GM21381 (cell line): ENCODE measurements at regions not wholly inside any gene's neighbourhood (a gene's known extent, or its start where the extent isn't known, plus 50 kb on each side); places are given as distances from the start of the nearest gene placed in this dataset.

Experiments
- ATAC-seq: cut with Tn5 transposase; IDR thresholded peaks from one replicate; pipeline ENCODE4 v1.9.1; 2021; ENCODE audit warnings: mild to moderate bottlenecking, moderate library complexity; ENCODE audit not compliant: unreplicated experiment

DNA sequence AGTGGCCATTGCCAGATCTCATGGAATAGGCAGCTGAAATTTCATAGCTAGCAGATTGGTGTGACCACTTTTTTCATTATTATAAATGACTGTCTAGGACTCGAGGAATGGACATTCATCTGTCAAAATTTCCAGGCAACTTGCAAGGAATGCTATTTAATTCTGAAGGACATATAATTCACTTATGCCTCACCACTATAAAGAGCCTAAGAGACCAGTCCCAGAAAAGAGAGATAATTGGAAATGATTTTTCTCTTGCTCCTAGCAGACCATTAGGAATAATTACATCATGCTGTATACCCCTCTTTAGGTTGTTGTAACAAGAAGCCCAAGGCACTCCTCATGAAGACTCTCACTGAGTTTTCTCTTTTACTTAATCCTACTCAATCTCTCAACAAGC is 557.4 kb upstream of the RAB6C start:
- no peak for ATAC-seq

DNA sequence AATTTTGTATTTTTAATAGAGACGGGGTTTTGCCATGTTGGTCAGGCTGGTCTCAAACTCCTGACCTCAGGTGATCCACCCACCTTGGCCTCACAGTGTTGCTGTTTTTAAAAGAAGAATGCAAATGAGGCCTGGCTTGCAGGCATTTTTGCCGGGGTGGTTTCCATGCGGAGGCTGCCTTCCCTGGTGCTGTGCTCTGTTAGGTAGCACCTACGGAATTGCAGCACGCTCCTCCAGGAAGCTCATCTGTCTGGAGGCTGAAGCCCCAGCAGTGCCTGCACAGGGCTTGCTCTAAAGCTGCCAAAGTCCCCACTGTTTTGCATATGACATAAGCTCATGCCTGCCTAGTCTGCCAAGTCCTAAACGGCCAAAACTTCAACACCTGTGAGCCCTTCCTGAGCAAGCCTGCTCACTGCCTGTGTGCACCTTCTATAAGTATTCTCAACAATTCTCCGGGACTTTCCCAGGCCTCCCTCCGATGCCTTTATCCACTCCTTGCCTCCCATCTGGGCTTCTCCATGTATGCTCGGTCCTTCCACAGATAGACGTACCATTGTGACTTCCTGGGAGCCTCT is 551.3 kb upstream of the RAB6C start:
- ATAC-seq = no peak

DNA sequence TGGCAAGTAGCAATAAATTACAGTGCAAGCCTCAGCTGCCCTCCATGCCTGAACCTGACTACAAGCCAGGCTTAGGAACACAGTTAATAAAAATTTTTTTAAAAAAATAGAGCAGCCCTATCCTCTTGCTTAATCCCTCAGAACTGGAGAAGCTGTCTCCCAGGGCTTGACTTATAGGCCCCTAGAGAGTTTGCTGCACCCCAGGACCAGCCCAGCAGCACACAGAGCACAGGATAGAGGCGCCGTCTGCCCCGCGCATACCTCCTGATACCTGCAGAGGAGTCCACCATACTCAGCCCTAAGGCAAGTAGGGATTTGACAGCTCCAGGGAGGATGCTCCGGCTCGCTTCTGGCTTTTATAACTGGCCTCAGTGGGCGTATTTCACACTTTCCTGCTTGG is 548.6 kb upstream of the RAB6C start:
- ATAC-seq = no peak

DNA sequence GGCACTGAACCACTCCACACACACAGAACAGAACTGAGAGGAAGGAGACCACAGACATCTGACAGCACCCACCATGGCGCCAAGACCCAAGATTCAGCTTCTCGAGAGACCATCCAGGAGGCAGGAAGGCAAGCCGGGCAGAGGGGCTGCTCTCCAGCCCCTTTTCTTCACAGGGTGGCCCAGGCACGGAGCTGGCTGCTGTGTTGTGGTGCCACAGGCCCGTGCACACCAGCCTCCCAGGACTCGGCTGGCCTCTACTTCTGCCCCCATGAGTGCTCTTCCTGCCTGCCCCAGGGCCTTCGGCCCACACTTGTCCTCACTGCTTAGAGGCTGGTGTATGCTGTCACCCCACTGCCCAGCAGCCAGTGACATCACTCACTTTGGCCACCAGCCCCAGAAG is 547.6 kb upstream of the RAB6C start:
- no peak for ATAC-seq

DNA sequence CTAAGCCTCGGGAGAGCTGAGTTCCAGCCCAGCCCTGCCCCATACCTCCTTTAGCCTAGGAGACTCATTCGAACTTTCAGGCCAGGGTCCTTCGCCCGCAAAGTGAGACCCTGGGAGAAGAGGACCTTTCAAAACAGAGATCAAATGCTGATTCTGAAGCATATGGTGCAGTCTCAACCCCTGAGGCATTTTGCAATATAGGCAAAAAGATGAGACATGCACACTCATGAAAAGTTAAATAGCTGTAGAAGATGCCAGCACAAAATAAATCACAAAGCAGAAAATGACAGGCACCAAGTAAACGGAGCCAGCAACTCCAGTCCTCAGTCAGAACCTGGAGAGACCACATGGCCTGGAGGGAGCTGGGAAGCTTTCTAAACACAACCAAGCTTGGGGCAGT is 542.7 kb upstream of the RAB6C start:
- no peak for ATAC-seq

DNA sequence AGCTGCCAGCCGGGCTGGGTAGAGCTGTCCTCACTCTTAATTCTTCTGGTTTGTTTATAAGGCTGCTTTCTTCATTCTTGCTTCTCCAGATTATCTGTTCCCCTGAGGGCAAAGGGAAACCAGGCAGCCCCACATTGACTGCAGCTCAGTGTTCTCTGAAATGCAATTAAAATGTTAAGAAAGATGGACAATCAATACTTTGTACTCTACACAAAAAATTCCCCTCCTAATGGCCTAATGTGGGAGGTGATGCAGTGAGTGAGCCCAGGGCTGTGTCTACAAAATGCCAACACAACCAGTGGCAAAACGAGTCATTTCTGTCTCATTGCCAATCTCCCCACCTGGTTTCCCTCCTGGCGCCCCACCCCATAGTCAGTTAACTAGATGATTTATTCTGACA is 541.7 kb upstream of the RAB6C start:
- ATAC-seq = no peak

DNA sequence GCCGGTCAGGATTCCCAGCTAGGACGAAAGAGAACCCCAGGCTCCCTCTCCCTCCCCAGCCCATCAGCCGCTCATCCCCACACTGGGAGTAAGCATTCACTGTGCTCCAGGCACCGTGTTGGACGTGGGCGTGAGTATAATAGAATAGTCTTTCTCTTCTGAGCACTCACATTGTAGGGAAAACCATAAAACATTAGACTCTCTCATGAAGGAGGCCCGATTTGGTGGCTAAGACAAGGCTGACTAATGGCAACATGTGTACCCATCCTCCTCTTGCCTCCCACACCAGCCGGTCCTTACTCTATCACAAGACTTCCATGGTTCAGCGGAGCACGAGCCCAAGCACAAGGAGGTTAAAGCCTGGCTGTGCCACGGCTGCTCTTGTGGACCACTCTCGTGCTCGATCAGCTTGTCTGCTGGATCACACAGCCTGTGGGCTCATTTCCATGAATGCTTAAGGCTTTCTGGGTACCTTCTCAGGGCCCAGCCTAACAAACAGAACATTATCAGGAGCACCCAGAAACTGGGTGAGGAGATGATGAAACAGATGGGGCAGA is 540.9 kb upstream of the RAB6C start:
- no peak for ATAC-seq

DNA sequence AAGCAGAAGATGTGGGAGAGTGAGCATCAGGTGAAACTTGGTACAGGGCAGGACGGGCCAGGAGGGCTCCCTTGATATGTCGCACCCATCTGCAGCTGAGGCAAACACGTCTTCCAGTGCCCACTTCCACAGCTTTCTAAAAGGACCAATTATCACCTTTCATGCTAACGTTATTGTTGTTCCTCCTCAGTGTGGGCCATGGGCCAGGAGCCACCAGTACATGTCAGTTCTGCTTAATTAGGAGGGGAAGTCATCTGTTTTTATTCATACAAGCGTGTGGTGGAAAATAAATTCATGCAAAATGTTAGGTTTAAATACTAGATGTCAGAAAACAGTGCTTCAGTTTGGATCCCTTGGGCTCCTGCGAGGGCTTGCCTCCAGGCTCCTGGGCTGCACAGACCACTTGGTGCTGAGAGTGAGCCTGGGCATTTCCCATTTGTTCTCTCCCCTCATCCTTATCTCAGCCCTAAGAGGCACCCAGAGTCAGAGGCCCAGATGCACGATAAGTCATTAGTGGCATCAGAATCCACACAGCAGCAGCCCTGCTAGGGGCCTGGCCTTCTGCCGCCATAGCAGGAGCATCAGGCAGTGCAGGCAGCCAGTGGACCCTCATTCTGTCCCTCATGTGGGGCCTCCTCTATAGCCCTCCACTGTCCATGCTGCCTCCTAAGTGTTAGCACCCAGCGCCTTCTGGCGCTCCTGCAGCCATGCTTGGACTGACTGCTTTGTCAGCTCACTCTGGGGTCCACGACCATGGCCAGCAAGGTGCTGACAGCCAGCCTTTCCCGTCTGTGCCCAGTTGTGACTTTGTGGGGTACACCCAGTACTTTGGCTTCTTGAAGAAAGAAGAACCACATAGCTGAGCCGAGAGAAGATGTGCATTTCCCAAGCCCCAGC is 539.8 kb upstream of the RAB6C start:
- no peak for ATAC-seq

DNA sequence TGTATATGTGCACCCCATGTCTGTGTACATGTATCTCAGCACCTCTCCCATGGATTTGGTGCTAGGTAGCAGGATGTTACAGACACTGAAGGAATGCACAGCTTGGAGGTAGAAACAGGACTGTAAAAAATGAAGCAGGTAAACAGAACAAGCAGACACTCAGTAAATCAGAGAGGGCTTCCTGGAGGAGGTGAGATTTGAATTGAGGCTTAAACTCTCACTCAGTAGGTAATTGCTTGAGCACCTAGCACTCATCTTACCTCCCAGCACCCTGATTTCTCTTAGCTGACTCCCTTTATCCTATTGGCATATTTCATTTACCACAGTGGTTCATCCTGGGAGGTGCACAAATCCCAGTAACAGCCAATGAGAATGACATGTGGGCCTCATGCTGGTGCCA is 537.9 kb upstream of the RAB6C start:
- no peak for ATAC-seq

DNA sequence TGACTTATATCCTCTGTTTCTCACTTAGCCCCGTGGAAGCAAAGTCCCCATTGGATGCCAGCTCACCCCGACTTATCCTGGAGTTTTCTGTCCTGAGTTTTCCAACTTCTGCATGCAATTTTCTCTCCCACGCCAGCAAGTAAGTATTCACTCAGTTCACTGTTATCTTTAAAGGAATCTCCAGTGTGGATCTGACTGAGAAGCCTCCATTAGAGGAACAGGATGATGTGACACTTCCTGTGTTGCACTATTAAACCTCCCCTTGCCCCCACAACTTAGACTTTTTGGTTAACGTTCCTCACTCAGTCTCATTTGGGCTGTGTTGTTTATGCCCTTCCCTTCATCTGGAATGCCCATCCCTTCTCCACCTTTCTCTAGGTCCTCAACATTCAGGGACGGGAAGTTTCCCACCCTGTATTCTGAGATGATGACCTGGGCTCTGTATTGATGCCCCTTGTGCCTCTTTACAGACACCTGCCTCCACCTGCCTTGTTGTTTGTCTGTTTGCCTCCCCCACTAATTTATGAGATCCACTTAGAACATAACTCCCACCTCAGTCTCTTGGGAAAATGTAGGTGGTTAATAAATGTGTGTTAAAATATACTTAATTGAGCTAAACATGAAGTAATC is 536.1 kb upstream of the RAB6C start:
- ATAC-seq = no peak

DNA sequence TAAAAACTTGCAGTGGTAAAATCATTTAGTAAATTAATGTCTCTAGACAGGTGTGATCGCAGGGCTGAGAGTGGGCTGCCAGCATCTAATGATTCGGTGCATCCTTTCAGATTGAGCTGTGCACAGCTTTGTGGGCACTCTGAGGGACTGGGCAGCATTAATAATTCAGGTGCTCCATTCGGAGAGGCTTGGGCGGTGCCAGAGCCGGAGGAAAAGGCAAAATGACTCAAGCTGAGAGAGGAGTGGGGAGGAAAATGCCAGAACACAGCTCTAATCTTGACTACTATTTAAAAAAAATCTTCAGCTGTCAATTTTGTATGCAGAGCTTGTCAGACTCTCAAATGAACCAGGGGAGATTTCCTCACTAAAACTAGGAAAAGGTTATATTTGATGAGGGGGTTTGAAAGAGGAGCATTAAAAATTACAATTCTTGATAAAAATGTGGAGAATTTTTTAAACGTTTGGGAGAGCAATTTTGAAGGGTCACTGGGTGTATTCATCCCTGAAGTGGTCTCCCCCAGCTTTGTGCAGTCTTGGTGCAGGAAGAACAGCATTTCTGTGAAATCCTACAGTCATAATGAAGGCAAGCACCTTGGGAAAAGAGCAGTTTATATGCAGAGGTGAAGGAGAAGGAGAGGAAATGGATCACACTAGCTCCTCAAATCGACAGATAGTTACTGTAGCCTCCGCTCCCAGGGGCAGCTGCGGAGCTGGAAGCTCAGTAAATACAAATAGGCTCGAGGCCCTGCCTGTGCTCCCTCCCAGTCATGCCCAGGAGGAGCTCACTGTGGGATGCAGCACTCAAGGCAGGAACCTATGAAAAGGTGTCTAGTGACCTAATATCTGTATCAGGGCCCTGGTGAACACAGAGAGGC is 535.4 kb upstream of the RAB6C start:
- no peak for ATAC-seq

DNA sequence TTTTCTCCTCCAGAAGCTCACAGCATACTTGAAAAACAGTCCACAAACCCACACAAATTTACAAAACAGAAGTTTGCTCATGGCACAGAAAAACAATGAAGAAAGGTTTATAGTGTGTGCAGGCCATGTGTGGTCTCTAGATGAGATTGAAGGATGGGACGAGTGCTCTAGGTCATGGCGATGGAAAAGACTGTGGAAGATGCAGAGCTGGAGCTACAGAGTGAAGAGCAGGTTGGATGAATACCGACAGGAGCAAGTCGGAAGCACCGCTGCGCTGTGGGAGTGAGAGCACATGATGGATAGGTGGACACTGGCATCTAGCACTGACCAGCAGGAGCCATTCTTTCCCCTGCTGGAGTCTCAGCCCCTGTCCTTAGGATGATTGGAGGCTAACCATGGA is 534.7 kb upstream of the RAB6C start:
- ATAC-seq = no peak

DNA sequence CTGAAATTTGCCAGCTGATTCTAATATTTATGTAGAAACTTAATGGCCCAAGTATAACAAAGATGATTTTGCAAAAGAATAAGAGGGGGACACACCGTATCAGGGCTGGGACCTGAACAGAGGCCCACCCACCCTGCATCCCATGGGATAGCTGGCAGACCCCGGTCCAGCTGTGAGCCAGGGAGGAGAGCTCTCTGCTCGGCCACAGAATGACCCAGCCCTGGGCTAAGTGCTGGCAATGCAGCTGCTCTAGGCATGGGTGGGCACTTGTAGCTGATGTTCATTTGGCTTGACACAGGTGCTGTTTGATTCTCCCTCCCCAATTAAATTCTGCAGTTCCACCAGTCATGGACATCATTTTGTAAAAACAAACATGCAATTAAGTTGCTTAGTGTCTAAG is 522.8 kb upstream of the RAB6C start:
- ATAC-seq = no peak

DNA sequence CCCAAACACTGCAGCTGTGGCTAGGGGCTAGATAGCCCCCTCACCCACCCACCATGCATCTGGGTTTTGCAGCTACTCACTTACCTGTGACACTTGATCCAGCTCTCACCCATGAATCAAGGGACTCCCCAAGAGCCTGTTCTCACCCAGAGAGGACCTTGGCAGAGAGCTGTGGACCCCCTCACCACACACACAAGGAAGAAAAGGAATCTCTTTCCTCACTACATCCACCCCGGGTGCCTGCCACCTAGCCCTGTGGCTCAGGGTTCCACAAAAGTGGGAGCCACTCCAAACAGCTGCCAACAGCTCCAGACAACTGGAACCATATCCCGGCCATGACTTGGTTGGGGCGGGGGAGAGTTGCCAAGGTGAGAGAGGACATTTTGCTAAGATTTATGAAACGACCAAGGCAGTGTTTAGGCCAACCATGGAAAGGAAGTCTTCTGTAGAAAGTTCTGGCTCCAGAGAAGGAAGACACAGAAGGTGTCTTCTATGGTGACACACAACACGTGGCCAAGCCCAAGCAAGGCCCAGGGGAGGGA is 522.1 kb upstream of the RAB6C start:
- no peak for ATAC-seq

DNA sequence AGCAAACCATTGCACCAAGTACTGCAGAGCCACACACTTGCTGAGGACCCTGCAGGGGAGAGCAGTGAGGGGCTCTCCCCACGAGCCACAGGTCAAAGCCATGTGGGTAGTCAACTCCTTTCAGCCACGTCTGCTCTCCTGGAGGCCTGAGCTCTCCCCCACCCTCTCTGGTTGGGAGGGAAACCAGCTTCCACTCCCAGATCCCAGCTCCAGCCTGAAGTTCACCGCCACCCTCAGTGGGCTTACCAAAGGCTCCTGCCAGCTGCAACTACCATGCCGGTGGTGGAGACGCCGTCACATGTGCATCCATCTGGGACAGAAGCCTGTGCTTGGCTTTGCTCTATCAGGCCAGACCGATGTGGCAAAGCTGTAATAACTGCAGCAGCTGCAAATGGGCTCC is 521.5 kb upstream of the RAB6C start:
- no peak for ATAC-seq

DNA sequence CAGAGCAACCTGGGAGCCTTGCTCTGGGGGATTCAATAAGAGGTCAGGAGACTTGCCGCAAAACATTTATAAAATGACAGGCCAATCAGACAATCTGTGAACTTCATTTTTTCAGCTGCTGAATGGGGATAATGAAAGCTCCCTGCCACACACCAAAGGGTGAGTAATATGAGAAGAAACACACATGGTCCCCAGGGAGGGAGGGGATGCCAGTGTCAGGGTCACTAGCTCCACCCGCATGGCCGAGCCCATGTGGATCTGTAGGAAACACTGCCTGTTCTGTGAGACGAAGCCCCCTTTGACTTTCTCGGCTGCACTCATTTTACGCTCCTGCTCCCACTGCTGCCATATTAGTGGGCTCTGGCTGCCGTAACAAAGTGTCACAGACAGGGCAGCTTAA is 521.0 kb upstream of the RAB6C start:
- no peak for ATAC-seq

DNA sequence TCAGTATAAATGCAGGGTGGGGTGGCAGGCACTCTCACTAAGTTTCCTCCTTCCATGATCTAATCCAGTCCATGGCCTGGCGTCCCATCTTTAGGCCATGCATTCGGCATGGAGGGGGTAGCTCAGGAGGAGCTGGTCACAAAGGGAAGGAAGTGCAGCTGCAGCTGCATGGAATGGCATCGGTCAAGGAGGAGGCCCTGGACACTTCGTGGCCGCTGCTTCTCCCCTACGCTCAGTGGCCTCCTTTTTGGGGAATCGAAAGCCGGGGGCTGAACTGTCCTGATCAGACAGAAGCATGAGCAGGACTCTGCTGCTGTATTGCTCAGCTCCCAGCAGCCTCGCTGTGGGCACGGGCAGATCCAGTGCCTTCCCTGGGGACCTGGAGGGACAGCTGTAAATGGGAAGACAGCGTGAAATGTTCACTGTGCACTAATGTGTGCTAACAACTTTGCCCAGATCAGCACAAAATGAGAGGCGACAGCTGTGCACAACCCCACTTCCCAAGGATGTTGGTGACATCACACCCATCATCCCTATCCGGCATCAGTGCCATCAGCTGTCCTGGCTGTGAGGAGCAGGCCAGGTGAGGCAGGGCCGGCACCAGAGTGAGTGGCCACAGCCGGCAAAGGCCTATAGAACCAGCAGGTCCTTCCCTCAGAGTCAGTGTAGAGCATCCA is 520.1 kb upstream of the RAB6C start:
- no peak for ATAC-seq

DNA sequence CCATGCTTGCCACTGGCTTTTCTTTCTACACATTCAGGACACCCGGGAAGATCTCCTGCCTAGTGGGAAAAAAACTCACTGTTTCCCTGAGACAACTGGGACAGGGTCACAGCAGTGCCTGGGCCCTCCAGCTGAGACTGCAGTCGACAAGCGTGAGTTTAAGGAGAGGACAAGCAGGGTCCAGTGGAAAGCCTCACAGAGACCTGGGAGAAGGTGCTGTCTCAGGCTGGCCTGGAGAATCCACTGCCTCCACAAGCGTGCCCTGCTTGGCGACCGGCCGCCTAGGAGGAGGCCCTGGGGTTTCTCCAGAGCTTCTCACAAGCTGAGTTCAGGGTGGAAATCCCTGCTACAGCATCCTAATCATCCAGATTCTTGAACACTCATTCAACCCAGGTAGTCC is 519.6 kb upstream of the RAB6C start:
- ATAC-seq = no peak

DNA sequence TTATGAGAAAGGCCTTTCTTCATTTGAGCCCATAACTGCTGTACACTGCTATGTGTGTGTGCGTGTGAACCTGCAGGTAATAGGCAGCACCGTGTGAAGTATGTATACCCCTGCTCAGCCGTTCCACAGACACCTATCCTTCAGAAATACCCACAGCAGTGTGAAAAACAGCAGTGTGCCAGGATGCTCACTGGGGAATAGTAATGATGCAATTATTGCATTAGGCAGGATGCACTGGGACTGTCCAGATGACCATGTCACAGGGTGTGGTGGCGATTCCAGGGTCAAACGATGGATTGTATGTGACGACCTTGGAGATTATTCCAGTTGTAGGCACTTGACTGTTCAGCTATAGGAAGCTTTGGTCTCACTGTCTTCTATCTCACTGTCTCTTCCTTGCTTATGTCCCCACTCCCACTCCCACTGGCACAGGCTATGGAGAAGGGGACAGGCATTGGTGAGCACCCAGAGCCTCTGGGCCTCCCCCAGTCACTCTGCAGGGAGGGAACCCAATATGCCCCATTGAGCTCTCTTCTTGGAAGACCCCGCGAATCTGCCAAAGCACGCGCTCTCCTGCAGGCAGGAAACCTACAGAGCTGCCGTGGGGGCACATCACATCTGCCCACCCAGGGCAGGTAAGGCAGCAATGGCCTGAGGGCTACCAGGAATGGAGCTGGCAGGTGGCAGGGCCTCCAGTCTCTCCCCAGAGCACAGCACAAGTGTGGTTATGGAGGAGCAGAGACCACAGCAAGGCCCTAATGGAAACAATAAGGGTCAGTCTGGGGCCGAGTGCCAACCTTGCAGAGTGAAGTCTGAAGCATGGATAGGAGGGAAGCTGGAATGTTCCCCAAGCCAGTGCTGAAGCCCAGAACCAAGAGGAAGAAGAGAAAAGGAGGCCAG is 518.9 kb upstream of the RAB6C start:
- no peak for ATAC-seq
